SU-DHL-6 (cell line): ENCODE measurements at regions not wholly inside any gene's neighbourhood (a gene's known extent, or its start where the extent isn't known, plus 50 kb on each side); places are given as distances from the start of the nearest gene placed in this dataset.

Source experiments
- EZH2phosphoT487 ChIP-seq: fragments of 200-600 bp; sonication (generic), shearing (Covaris generic); conservative IDR thresholded peaks from 2 replicates; pipeline ENCODE4 v1.6.1; 2018; ENCODE audit warnings: mild to moderate bottlenecking, antibody characterized with exemption, low read length, moderate library complexity, mixed read lengths
- TF ChIP-seq, protein P1 (sequence below): fragments of 200-600 bp; sonication (generic); IDR thresholded peaks from one replicate; pipeline ENCODE4 v1.5.1; 2017; ENCODE audit warnings: antibody characterized with exemption, mild to moderate bottlenecking, low read length, moderate library complexity; ENCODE audit not compliant: insufficient read depth, poor library complexity, severe bottlenecking

DNA sequence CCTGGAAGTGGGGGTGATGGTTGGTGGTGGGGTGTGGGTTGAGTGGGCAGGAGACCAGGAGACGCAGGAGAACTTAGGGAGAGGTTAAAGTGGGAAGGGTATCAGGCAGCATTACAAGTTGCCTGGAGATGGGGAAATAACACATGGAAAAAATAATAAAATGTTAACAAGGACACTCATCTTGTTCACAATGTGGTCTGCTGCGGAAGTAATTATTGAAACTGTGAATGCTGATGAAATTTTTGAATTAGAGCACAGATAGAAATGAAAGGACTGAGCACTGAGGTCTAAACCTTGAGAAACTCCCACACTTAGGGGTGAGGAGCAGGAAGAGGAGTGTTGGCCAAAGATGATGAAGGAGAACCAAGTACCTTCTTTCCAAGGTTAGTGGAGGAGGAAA is 346.0 kb upstream of the PLET1 start:
- TF ChIP-seq, protein P1, sequence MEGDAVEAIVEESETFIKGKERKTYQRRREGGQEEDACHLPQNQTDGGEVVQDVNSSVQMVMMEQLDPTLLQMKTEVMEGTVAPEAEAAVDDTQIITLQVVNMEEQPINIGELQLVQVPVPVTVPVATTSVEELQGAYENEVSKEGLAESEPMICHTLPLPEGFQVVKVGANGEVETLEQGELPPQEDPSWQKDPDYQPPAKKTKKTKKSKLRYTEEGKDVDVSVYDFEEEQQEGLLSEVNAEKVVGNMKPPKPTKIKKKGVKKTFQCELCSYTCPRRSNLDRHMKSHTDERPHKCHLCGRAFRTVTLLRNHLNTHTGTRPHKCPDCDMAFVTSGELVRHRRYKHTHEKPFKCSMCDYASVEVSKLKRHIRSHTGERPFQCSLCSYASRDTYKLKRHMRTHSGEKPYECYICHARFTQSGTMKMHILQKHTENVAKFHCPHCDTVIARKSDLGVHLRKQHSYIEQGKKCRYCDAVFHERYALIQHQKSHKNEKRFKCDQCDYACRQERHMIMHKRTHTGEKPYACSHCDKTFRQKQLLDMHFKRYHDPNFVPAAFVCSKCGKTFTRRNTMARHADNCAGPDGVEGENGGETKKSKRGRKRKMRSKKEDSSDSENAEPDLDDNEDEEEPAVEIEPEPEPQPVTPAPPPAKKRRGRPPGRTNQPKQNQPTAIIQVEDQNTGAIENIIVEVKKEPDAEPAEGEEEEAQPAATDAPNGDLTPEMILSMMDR: no peak
- TF ChIP-seq EZH2phosphoT487: no peak
